ENCODE measurements at regions not wholly inside any gene's neighbourhood (a gene's known extent, or its start where the extent isn't known, plus 50 kb on each side); places are given as distances from the start of the nearest gene placed in this dataset.

DNA sequence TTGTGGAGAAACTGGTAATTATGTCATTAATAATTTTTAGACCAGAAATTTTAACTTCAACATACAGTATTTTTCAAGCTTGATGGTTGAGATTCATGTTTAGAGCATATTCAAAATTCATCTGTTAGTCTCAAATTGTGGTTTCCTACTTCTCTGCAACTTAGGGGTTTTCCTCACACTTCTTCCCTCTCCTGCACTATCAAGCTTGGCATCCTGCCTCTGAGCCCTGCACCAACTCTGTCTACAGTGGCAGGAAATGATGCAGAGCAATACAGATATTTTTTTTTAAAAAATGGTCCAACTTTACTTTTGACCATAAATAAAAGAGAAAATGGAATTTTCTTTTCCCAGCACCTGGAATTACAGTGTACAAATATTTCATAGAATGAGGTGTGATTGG, 247.3 kb downstream of the NUP35 start:
- Histone ChIP-seq H3K27me3 (ENCODE audit: insufficient read depth) (no peaks in the 10 kb centered on the region), H3K27ac (ENCODE audit: low read depth in 2 of 2, low read length in 1 of 2) (no peak overlapping the region), H3K36me3 (replicated peaks in 1 of 2; ENCODE audit: control insufficient read depth in 1 of 2, insufficient read depth in 2 of 2, low read length in 1 of 2) (no peaks in the 10 kb centered on the region), H3K4me1 (ENCODE audit: control insufficient read depth in 1 of 2, insufficient read depth in 2 of 2, low read depth in 1 of 2, low read length in 1 of 2) (no peaks in the 10 kb centered on the region; a peak in 1 of 4 replicates), H3K4me2 (no peak overlapping the region), H2AFZ (ENCODE audit: low read depth) (no peak overlapping the region), H3K9me2 (no peaks in the 10 kb centered on the region), H3K9ac (no peak overlapping the region), H3K9me3 (no peaks in the 10 kb centered on the region), H3K4me3 (ENCODE audit: low read depth in 2 of 2, low read length in 1 of 2) (no peak overlapping the region), H3K79me2 (ENCODE audit: insufficient read depth) (no peaks in the 10 kb centered on the region), H4K20me1 (ENCODE audit: insufficient read depth) (no peaks in the 10 kb centered on the region), H3F3A (replicated peaks; ENCODE audit: insufficient read depth) (no peaks in the 10 kb centered on the region)
- ChIA-PET CTCF (no interaction called here), POLR2A (no interaction called here)
- no peak for DNase-seq
- no peak for TF ChIP-seq NRF1 (IDR thresholded peaks at IDR 0.05; ENCODE audit: low read depth, low read length)
- no peak for TF ChIP-seq FOXJ3 (CRISPR knock-in tag; IDR thresholded peaks at IDR 0.05)
- TF ChIP-seq, protein P1, sequence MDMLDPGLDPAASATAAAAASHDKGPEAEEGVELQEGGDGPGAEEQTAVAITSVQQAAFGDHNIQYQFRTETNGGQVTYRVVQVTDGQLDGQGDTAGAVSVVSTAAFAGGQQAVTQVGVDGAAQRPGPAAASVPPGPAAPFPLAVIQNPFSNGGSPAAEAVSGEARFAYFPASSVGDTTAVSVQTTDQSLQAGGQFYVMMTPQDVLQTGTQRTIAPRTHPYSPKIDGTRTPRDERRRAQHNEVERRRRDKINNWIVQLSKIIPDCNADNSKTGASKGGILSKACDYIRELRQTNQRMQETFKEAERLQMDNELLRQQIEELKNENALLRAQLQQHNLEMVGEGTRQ (IDR thresholded peaks at IDR 0.05; ENCODE audit: borderline replicate concordance, low read depth, low read length), result no peak
- no peak for TF ChIP-seq POLR2AphosphoS5 (IDR thresholded peaks at IDR 0.05; ENCODE audit: low read depth, low read length)
- TF ChIP-seq RFX5 (IDR thresholded peaks at IDR 0.05; ENCODE audit: low read length), result no peak
- TF ChIP-seq ELF1 (IDR thresholded peaks at IDR 0.05), result no peak
- TF ChIP-seq, protein P2, sequence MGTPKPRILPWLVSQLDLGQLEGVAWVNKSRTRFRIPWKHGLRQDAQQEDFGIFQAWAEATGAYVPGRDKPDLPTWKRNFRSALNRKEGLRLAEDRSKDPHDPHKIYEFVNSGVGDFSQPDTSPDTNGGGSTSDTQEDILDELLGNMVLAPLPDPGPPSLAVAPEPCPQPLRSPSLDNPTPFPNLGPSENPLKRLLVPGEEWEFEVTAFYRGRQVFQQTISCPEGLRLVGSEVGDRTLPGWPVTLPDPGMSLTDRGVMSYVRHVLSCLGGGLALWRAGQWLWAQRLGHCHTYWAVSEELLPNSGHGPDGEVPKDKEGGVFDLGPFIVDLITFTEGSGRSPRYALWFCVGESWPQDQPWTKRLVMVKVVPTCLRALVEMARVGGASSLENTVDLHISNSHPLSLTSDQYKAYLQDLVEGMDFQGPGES (IDR thresholded peaks at IDR 0.05; ENCODE audit: low read depth, low read length), result no peak
- TF ChIP-seq, protein P3, sequence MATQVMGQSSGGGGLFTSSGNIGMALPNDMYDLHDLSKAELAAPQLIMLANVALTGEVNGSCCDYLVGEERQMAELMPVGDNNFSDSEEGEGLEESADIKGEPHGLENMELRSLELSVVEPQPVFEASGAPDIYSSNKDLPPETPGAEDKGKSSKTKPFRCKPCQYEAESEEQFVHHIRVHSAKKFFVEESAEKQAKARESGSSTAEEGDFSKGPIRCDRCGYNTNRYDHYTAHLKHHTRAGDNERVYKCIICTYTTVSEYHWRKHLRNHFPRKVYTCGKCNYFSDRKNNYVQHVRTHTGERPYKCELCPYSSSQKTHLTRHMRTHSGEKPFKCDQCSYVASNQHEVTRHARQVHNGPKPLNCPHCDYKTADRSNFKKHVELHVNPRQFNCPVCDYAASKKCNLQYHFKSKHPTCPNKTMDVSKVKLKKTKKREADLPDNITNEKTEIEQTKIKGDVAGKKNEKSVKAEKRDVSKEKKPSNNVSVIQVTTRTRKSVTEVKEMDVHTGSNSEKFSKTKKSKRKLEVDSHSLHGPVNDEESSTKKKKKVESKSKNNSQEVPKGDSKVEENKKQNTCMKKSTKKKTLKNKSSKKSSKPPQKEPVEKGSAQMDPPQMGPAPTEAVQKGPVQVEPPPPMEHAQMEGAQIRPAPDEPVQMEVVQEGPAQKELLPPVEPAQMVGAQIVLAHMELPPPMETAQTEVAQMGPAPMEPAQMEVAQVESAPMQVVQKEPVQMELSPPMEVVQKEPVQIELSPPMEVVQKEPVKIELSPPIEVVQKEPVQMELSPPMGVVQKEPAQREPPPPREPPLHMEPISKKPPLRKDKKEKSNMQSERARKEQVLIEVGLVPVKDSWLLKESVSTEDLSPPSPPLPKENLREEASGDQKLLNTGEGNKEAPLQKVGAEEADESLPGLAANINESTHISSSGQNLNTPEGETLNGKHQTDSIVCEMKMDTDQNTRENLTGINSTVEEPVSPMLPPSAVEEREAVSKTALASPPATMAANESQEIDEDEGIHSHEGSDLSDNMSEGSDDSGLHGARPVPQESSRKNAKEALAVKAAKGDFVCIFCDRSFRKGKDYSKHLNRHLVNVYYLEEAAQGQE (IDR thresholded peaks at IDR 0.05; ENCODE audit: low read depth, low read length), result no peak
- no peak for TF ChIP-seq RAD21 (IDR thresholded peaks at IDR 0.05; ENCODE audit: low read length)
- no peak for TF ChIP-seq GATA2 (CRISPR knock-in tag; IDR thresholded peaks at IDR 0.05)
- TF ChIP-seq FOSL2 (IDR thresholded peaks at IDR 0.05; ENCODE audit: borderline replicate concordance, low read depth), result no peak
- TF ChIP-seq EZH2phosphoT487 (IDR thresholded peaks at IDR 0.05; ENCODE audit: borderline replicate concordance, low read depth), result no peak
- TF ChIP-seq, protein P4, sequence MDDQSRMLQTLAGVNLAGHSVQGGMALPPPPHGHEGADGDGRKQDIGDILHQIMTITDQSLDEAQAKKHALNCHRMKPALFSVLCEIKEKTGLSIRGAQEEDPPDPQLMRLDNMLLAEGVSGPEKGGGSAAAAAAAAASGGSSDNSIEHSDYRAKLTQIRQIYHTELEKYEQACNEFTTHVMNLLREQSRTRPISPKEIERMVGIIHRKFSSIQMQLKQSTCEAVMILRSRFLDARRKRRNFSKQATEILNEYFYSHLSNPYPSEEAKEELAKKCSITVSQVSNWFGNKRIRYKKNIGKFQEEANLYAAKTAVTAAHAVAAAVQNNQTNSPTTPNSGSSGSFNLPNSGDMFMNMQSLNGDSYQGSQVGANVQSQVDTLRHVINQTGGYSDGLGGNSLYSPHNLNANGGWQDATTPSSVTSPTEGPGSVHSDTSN (IDR thresholded peaks at IDR 0.05), result no peak
- TF ChIP-seq NFIC (IDR thresholded peaks at IDR 0.05; ENCODE audit: borderline replicate concordance), result no peak
- no peak for TF ChIP-seq SIN3A (IDR thresholded peaks at IDR 0.05; ENCODE audit: borderline replicate concordance, low read depth, low read length)
- TF ChIP-seq, protein P5, sequence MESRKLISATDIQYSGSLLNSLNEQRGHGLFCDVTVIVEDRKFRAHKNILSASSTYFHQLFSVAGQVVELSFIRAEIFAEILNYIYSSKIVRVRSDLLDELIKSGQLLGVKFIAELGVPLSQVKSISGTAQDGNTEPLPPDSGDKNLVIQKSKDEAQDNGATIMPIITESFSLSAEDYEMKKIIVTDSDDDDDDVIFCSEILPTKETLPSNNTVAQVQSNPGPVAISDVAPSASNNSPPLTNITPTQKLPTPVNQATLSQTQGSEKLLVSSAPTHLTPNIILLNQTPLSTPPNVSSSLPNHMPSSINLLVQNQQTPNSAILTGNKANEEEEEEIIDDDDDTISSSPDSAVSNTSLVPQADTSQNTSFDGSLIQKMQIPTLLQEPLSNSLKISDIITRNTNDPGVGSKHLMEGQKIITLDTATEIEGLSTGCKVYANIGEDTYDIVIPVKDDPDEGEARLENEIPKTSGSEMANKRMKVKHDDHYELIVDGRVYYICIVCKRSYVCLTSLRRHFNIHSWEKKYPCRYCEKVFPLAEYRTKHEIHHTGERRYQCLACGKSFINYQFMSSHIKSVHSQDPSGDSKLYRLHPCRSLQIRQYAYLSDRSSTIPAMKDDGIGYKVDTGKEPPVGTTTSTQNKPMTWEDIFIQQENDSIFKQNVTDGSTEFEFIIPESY (IDR thresholded peaks at IDR 0.05; ENCODE audit: borderline replicate concordance, low read depth), result no peak
- TF ChIP-seq, protein P6, sequence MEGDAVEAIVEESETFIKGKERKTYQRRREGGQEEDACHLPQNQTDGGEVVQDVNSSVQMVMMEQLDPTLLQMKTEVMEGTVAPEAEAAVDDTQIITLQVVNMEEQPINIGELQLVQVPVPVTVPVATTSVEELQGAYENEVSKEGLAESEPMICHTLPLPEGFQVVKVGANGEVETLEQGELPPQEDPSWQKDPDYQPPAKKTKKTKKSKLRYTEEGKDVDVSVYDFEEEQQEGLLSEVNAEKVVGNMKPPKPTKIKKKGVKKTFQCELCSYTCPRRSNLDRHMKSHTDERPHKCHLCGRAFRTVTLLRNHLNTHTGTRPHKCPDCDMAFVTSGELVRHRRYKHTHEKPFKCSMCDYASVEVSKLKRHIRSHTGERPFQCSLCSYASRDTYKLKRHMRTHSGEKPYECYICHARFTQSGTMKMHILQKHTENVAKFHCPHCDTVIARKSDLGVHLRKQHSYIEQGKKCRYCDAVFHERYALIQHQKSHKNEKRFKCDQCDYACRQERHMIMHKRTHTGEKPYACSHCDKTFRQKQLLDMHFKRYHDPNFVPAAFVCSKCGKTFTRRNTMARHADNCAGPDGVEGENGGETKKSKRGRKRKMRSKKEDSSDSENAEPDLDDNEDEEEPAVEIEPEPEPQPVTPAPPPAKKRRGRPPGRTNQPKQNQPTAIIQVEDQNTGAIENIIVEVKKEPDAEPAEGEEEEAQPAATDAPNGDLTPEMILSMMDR (IDR thresholded peaks at IDR 0.05), result no peak

Data from SK-N-SH (cell line).